SK-N-SH treated with all-trans-retinoic acid at 6 μM for 48 hours (cell line): ENCODE measurements at regions not wholly inside any gene's neighbourhood (a gene's known extent, or its start where the extent isn't known, plus 50 kb on each side); places are given as distances from the start of the nearest gene placed in this dataset.

Source experiments
- ATAC-seq: fragments of 200-7000 bp; cut with Tn5 transposase; 3 replicates; pipeline ENCODE4 v1.9.1; 2020; ENCODE audit warnings: mild to moderate bottlenecking, moderate library complexity
- ARNTL ChIP-seq: fragments of 450-650 bp; formaldehyde crosslinking; IDR thresholded peaks from 2 replicates; pipeline ENCODE4 v1.5.0; 2020; ENCODE audit warnings: low read depth, mild to moderate bottlenecking, moderate library complexity, borderline replicate concordance
- BACH2 ChIP-seq: fragments of 250-450 bp; sonication (Bioruptor Pico); IDR thresholded peaks from 2 replicates; pipeline ENCODE4 v1.9.0; 2021; ENCODE audit warnings: mild to moderate bottlenecking, borderline replicate concordance
- CREB5 ChIP-seq: fragments of 250-450 bp; sonication (Bioruptor Pico); IDR thresholded peaks from 2 replicates; pipeline ENCODE4 v1.5.1; 2020; ENCODE audit warnings: low read depth, mild to moderate bottlenecking, moderate library complexity
- CSDC2 ChIP-seq: fragments of 250-450 bp; sonication (Bioruptor Pico); IDR thresholded peaks from 2 replicates; pipeline ENCODE4 v1.5.0; 2020; ENCODE audit warnings: mild to moderate bottlenecking, moderate library complexity
- CSRNP3 ChIP-seq: fragments of 250-450 bp; sonication (Bioruptor Pico); IDR thresholded peaks from 2 replicates; pipeline ENCODE4 v1.5.1; 2021; ENCODE audit warnings: mild to moderate bottlenecking, moderate library complexity
- ESRRG ChIP-seq: fragments of 250-450 bp; sonication (Bioruptor Pico); IDR thresholded peaks from 2 replicates; pipeline ENCODE4 v1.6.1; 2021; ENCODE audit warnings: mild to moderate bottlenecking
- GLIS3 ChIP-seq: fragments of 250-450 bp; sonication (Bioruptor Pico); IDR thresholded peaks from 2 replicates; pipeline ENCODE4 v1.5.0; 2020; ENCODE audit warnings: mild to moderate bottlenecking, moderate library complexity
- ISL1 ChIP-seq: fragments of 250-450 bp; sonication (Bioruptor Pico); IDR thresholded peaks from 2 replicates; pipeline ENCODE4 v2.1.2; 2022; ENCODE audit warnings: mild to moderate bottlenecking, moderate library complexity
- OSR1 ChIP-seq: fragments of 250-450 bp; sonication (Bioruptor Pico); IDR thresholded peaks from 2 replicates; pipeline ENCODE4 v1.8.0; 2022; ENCODE audit warnings: moderate library complexity, mild to moderate bottlenecking, inconsistent platforms
- PATZ1 ChIP-seq: fragments of 250-450 bp; sonication (Bioruptor Pico); IDR thresholded peaks from 2 replicates; pipeline ENCODE4 v1.8.0; 2020; ENCODE audit warnings: mild to moderate bottlenecking, moderate library complexity, borderline replicate concordance
- POU6F1 ChIP-seq: fragments of 250-450 bp; sonication (Bioruptor Pico); IDR thresholded peaks from 2 replicates; pipeline ENCODE4 v1.8.0; 2021; ENCODE audit warnings: low read depth, mild to moderate bottlenecking, moderate library complexity, borderline replicate concordance
- PPARA ChIP-seq: fragments of 250-450 bp; sonication (Bioruptor Pico); IDR thresholded peaks from 2 replicates; pipeline ENCODE4 v1.5.0; 2020; ENCODE audit warnings: mild to moderate bottlenecking, borderline replicate concordance
- RARB ChIP-seq: fragments of 250-450 bp; sonication (Bioruptor Pico); IDR thresholded peaks from 2 replicates; pipeline ENCODE4 v1.8.0; 2021; ENCODE audit warnings: mild to moderate bottlenecking, moderate library complexity
- SNAI2 ChIP-seq: fragments of 250-450 bp; sonication (Bioruptor Pico); IDR thresholded peaks from 2 replicates; pipeline ENCODE4 v1.5.0; 2020; ENCODE audit warnings: mild to moderate bottlenecking, moderate library complexity
- TCF4 ChIP-seq: fragments of 250-450 bp; sonication (Bioruptor Pico); IDR thresholded peaks from 2 replicates; pipeline ENCODE4 v1.8.0; 2021; ENCODE audit warnings: mild to moderate bottlenecking, moderate library complexity, borderline replicate concordance
- TOX ChIP-seq: fragments of 250-450 bp; sonication (Bioruptor Pico); IDR thresholded peaks from 2 replicates; pipeline ENCODE4 v1.8.0; 2021; ENCODE audit warnings: mild to moderate bottlenecking, moderate library complexity, borderline replicate concordance
- TSHZ2 ChIP-seq: fragments of 250-450 bp; sonication (Bioruptor Pico); IDR thresholded peaks from 2 replicates; pipeline ENCODE4 v1.5.0; 2020; ENCODE audit warnings: mild to moderate bottlenecking, moderate library complexity
- ZC3H10 ChIP-seq: fragments of 250-450 bp; sonication (Bioruptor Pico); IDR thresholded peaks from 2 replicates; pipeline ENCODE4 v1.5.1; 2021; ENCODE audit warnings: mild to moderate bottlenecking, moderate library complexity
- ZFP3 ChIP-seq: fragments of 250-450 bp; sonication (Bioruptor Pico); IDR thresholded peaks from 2 replicates; pipeline ENCODE4 v1.5.0; 2020; ENCODE audit warnings: mild to moderate bottlenecking, moderate library complexity
- ZFP30 ChIP-seq: fragments of 450-650 bp; formaldehyde crosslinking; IDR thresholded peaks from 2 replicates; pipeline ENCODE4 v1.5.0; 2022; ENCODE audit warnings: mild to moderate bottlenecking, moderate library complexity
- ZNF70 ChIP-seq: fragments of 450-650 bp; formaldehyde crosslinking; IDR thresholded peaks from 2 replicates; pipeline ENCODE4 v1.5.0; 2020; ENCODE audit warnings: mild to moderate bottlenecking, moderate library complexity
- ZNF8 ChIP-seq: fragments of 450-650 bp; formaldehyde crosslinking; IDR thresholded peaks from 2 replicates; pipeline ENCODE4 v1.5.0; 2020; ENCODE audit warnings: mild to moderate bottlenecking, moderate library complexity

GRCh38 chr13:85543144-85543543 lies 256.1 kb downstream of the SLITRK6 start:
- TF ChIP-seq CSDC2 (CRISPR knock-in tag) = no peak
- TF ChIP-seq ISL1 (CRISPR knock-in tag) = peak; percentile 24; the same call in 1 of the 2 replicates

GRCh38 chr13:85541476-85541875 lies 257.7 kb downstream of the SLITRK6 start:
- ATAC-seq = no peak
- no peak for TF ChIP-seq PATZ1 (CRISPR knock-in tag)
- TF ChIP-seq GLIS3 (CRISPR knock-in tag) = no peak
- TF ChIP-seq ZNF70 (CRISPR knock-in tag) = no peak
- TF ChIP-seq CSRNP3 (CRISPR knock-in tag) = no peak
- no peak for TF ChIP-seq ZC3H10 (CRISPR knock-in tag)
- no peak for TF ChIP-seq ESRRG (CRISPR knock-in tag)
- no peak for TF ChIP-seq TSHZ2 (CRISPR knock-in tag)
- no peak for TF ChIP-seq TCF4 (CRISPR knock-in tag)
- TF ChIP-seq RARB (CRISPR knock-in tag) = no peak
- TF ChIP-seq ZFP3 (CRISPR knock-in tag) = no peak
- TF ChIP-seq PPARA = no peak
- TF ChIP-seq OSR1 = no peak
- TF ChIP-seq ZNF8 = no peak
- no peak for TF ChIP-seq CREB5 (CRISPR knock-in tag)
- no peak for TF ChIP-seq SNAI2
- TF ChIP-seq POU6F1 (CRISPR knock-in tag) = no peak
- no peak for TF ChIP-seq ARNTL (CRISPR knock-in tag)
- no peak for TF ChIP-seq ZFP30 (CRISPR knock-in tag)
- no peak for TF ChIP-seq BACH2 (CRISPR knock-in tag)
- TF ChIP-seq CSDC2 (CRISPR knock-in tag) = no peak

More at GRCh38 chr13:85543144-85543543, 256.1 kb downstream of the SLITRK6 start:
- ATAC-seq = peak; percentile 61; the same call in 2 of the 3 replicates

- ATAC-seq = no peak
- TF ChIP-seq RARB (CRISPR knock-in tag) (no peak), TOX (CRISPR knock-in tag) (no peak), ZFP3 (CRISPR knock-in tag) (no peak), ZNF70 (CRISPR knock-in tag) (no peak), PATZ1 (CRISPR knock-in tag) (no peak), PPARA (no peak), CREB5 (CRISPR knock-in tag) (no peak), OSR1 (no peak), CSDC2 (CRISPR knock-in tag) (no peak), TCF4 (CRISPR knock-in tag) (no peak), GLIS3 (CRISPR knock-in tag) (no peak), TSHZ2 (CRISPR knock-in tag) (no peak), BACH2 (CRISPR knock-in tag) (no peak), ZC3H10 (CRISPR knock-in tag) (no peak)
These were observed 260.3 kb downstream of the SLITRK6 start for GRCh38 chr13:85538957-85539356.
